Sigmoid colon (tissue), 6 donors: ENCODE measurements at regions not wholly inside any gene's neighbourhood (a gene's known extent, or its start where the extent isn't known, plus 50 kb on each side); places are given as distances from the start of the nearest gene placed in this dataset.
"Not testable (repeated sequence)": the region's sequence is repeated elsewhere in the genome, so short reads cannot be mapped to it uniquely, and the experiment has no call there.

ENCODE experiments used
- DNase-seq: peaks from one replicate; pipeline ENCODE4 v3.0.0-alpha.2; 2019
- H3K27ac ChIP-seq, 4 donors: fragments of 200-600 bp; sonication (generic); one replicate each; pipeline ENCODE4 v1.5.1; 2016 to 2019; ENCODE audit warnings: mild to moderate bottlenecking in 1 of 4
- H3K27me3 ChIP-seq, 3 donors: fragments of 200-600 bp; sonication (generic); one replicate each; pipeline ENCODE4 v1.5.1; 2019; ENCODE audit warnings: mild to moderate bottlenecking in 1 of 3
- H3K36me3 ChIP-seq, 4 donors: fragments of 200-600 bp; sonication (generic); one replicate each; pipeline ENCODE4 v1.5.1; 2016 to 2019
- H3K4me1 ChIP-seq, 4 donors: fragments of 200-600 bp; sonication (generic); one replicate each; pipeline ENCODE4 v1.5.1; 2017 to 2019
- H3K4me3 ChIP-seq, 4 donors: fragments of 200-600 bp; sonication (generic); one replicate each; pipeline ENCODE4 v1.5.1; 2017 to 2019; ENCODE audit warnings: mild to moderate bottlenecking in 2 of 4, moderate library complexity in 1 of 4
- H3K9me3 ChIP-seq, 4 donors: fragments of 200-600 bp in 3 of 4; sonication (generic) in 3 of 4; one replicate each; pipeline versions ENCODE4 v1.5.1 to v1.6.1; 2013 to 2019
- CTCF ChIP-seq, 4 experiments: fragments of 450-650 bp in 3 of 4; fragments of 200-600 bp in 1 of 4; IDR thresholded peaks; one replicate each; pipeline ENCODE4 v1.5.1; 2016 to 2019; ENCODE audit warnings: antibody characterized with exemption in 4 of 4, mild to moderate bottlenecking in 3 of 4, moderate library complexity in 2 of 4
- EP300 ChIP-seq, 4 donors: sonication (generic); formaldehyde crosslinking; IDR thresholded peaks; one replicate each; pipeline ENCODE4 v1.6.1; 2017; ENCODE audit warnings: antibody characterized with exemption in 4 of 4
- POLR2A ChIP-seq, 2 donors: fragments of 450-650 bp; IDR thresholded peaks; one replicate each; pipeline ENCODE4 v1.6.1; 2016; ENCODE audit warnings: antibody characterized with exemption in 2 of 2, mild to moderate bottlenecking in 2 of 2, moderate library complexity in 2 of 2
- POLR2AphosphoS5 ChIP-seq, 4 donors: sonication (generic); formaldehyde crosslinking; IDR thresholded peaks; one replicate each; pipeline ENCODE4 v1.6.1; 2017; ENCODE audit warnings: antibody characterized with exemption in 4 of 4
- WGBS, 2 donors: extraction: QIAGEN DNeasy Blood & Tissue Kit; methylation state at CpG; one replicate each; pipeline ENCODE4 v1.1.7; 2013; 5-methylcytosine and 5-hydroxymethylcytosine counted together
- intact Hi-C: fragments of 100-400 bp; cut with DNase I; formaldehyde crosslinking; loops from one replicate; pipeline ENCODE4 v1.15.1; 2023
- donor health status: healthy with polysubstance abuse.
- donor health status: healthy.

DNA sequence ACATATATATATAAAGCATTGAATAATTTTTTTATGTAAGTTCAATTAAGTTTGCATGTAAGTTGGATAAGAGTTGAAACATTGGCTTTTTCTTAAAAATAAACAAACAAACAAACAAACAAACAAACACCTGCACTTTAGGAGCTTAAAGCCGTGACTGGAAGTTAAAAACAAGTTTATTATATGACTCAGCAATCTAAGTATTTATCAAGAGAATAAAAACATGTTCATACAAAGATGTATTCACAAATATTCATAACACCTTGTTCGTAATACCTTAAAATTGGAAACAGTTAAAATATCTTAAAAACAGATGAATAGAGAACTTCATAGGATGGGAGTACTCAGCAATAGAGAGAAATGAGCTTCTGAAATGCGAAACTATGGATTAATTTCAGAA lies 61.5 kb upstream of the ANXA1 start:
- Histone ChIP-seq H3K4me3 (no peak overlapping the region), H3K27me3 (no peaks in the 10 kb centered on the region), H3K27ac (no peak overlapping the region), H3K9me3 (no peaks in the 10 kb centered on the region), H3K4me1 (peaks cover 0 to 8% (median 3%) of the 10 kb centered on the region in 4 donors), H3K36me3 (no peaks in the 10 kb centered on the region)
- WGBS, 2 donors: 58 to 72% methylated on average over 3 of the region's 3 CpGs
- TF ChIP-seq CTCF (IDR thresholded peaks at IDR 0.05): no peak
- TF ChIP-seq POLR2A (IDR thresholded peaks at IDR 0.05): no peak
- no peak for TF ChIP-seq POLR2AphosphoS5 (IDR thresholded peaks at IDR 0.05)
- TF ChIP-seq EP300 (IDR thresholded peaks at IDR 0.05): no peak
- intact Hi-C loops: no loop called here
- DNase-seq: no peak

GRCh38 chr9:73089304-73089985 lies 62.2 kb upstream of the ANXA1 start:
- no peak for DNase-seq
- H3K9me3 ChIP-seq: no peaks in the 10 kb centered on the region
- peaks cover 0 to 8% (median 3%) of the 10 kb centered on the region in 4 donors for H3K4me1 ChIP-seq
- intact Hi-C loops: no loop called here
- H3K27ac ChIP-seq: no peak overlapping the region
- H3K27me3 ChIP-seq: no peaks in the 10 kb centered on the region
- no peaks in the 10 kb centered on the region for H3K36me3 ChIP-seq
- TF ChIP-seq CTCF (IDR thresholded peaks at IDR 0.05): no peak
- TF ChIP-seq POLR2A (IDR thresholded peaks at IDR 0.05): no peak
- TF ChIP-seq EP300 (IDR thresholded peaks at IDR 0.05): no peak
- TF ChIP-seq POLR2AphosphoS5 (IDR thresholded peaks at IDR 0.05): no peak
- no peak overlapping the region for H3K4me3 ChIP-seq
- 59 to 84% methylated on average over 3 of the region's 3 CpGs for WGBS, 2 donors

GRCh38 chr9:73087876-73088275 lies 63.8 kb upstream of the ANXA1 start:
- 79 to 81% methylated on average over 3 of the region's 4 CpGs for WGBS, 2 donors
- DNase-seq, H3K36me3 ChIP-seq, H3K27me3 ChIP-seq, H3K4me1 ChIP-seq, H3K27ac ChIP-seq, intact Hi-C loops, H3K9me3 ChIP-seq, H3K4me3 ChIP-seq: not testable (repeated sequence)

GRCh38 chr9:73083519-73083918 lies 68.1 kb upstream of the ANXA1 start:
- no peaks in the 10 kb centered on the region for H3K36me3 ChIP-seq
- H3K4me1 ChIP-seq: peaks cover 0 to 29% (median 21%) of the 10 kb centered on the region in 4 donors
- no peak overlapping the region for H3K27ac ChIP-seq
- DNase-seq: no peak
- no peaks in the 10 kb centered on the region for H3K27me3 ChIP-seq
- intact Hi-C loops: loop anchor here (2.0 to 5.0 kb wide), 5 partner anchors 46 to 227 kb away; partner anchors contain the start of gene ALDH1A1
- TF ChIP-seq POLR2AphosphoS5 (IDR thresholded peaks at IDR 0.05): no peak
- TF ChIP-seq POLR2A (IDR thresholded peaks at IDR 0.05): no peak
- no peak for TF ChIP-seq CTCF (IDR thresholded peaks at IDR 0.05)
- TF ChIP-seq EP300 (IDR thresholded peaks at IDR 0.05): no peak
- H3K9me3 ChIP-seq: no peaks in the 10 kb centered on the region
- no peak overlapping the region for H3K4me3 ChIP-seq

DNA sequence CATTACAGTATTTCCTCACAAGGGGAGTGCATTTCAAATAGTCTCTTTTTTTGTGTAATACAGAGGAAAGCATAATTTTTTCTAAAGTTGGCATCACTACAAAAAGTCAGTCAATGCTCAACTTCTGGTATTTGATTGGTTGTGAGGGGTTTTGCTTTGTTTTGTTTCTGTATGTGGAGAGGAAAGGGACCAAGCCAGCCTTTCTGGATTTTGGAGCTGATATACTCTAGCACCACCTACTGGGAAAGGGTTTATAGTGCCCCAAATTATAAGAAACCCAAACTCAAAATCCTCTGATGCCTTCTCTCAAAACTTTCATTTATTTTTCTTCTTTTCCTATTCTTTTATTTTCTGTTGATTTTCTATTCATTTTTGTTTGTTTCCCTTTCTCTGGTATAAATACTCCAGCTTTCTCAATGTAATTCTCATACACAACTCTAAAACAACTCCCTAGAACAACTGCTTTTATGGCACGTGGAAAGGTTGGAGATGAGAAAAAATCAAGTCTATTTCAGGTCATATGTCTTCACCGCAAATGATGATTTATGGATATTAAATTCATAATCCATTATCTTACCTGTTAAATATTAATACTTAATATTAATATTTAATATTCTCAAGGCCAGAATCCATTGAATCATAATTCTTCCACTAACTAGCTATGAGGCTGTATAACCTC lies 69.5 kb upstream of the ANXA1 start:
- Histone ChIP-seq H3K27me3 (no peaks in the 10 kb centered on the region), H3K4me1 (peaks cover 0 to 40% (median 30%) of the 10 kb centered on the region in 4 donors), H3K9me3 (no peaks in the 10 kb centered on the region), H3K36me3 (no peaks in the 10 kb centered on the region), H3K4me3 (no peak overlapping the region), H3K27ac (peak overlapping the region in 3 of 4 donors; percentile 32 to 59 (median 46))
- intact Hi-C loops: loop anchor here (2.0 to 5.0 kb wide), 5 partner anchors 45 to 225 kb away; partner anchors contain the start of gene ALDH1A1
- TF ChIP-seq CTCF (IDR thresholded peaks at IDR 0.05) (peak; percentile 52 to 88 (median 73)), POLR2A (IDR thresholded peaks at IDR 0.05) (no peak)
- DNase-seq: no peak
- WGBS, 2 donors: 28 to 81% methylated on average over 2 of the region's 2 CpGs
